ENCODE measurements at regions not wholly inside any gene's neighbourhood (a gene's known extent, or its start where the extent isn't known, plus 50 kb on each side); places are given as distances from the start of the nearest gene placed in this dataset.

- TF ChIP-seq EZH2 (IDR thresholded peaks at IDR 0.05; ENCODE audit: borderline replicate concordance, insufficient read depth, low read depth, low read length, poor library complexity, severe bottlenecking) (no peak), CTCF (IDR thresholded peaks at IDR 0.05) (no peak)
These were observed 137.6 kb upstream of the RUNX3 start for GRCh38 chr1:25067518-25068251.
